Left colon (tissue), 2 donors: ENCODE measurements at regions not wholly inside any gene's neighbourhood (a gene's known extent, or its start where the extent isn't known, plus 50 kb on each side); places are given as distances from the start of the nearest gene placed in this dataset.
A peak's percentile ranks its signal among the peaks of the same experiment; 100 is the strongest.

Experiments used
- ATAC-seq: fragments of 200-7000 bp; cut with Tn5 transposase; one replicate; pipeline ENCODE4 v1.9.1; 2020; ENCODE audit warnings: mild to moderate bottlenecking, moderate library complexity
- DNase-seq, 2 donors: peaks; one replicate each; pipeline ENCODE4 v3.0.0-alpha.2; 2020
- intact Hi-C, 2 donors: fragments of 100-400 bp; cut with DNase I in 1 of 2; cut with micrococcal nuclease in 1 of 2; formaldehyde crosslinking; loops; one replicate each; pipeline versions ENCODE4 v1.11.2 to v1.14.0; 2022; cut with DNase I, micrococcal nuclease
- donor health status: DM: no; HTN: no; CAD: no.
- donor health status: DM: yes; HTN: yes; CAD: no.

GRCh38 chr2:205903549-205904129 is 182.3 kb downstream of the INO80D start:
- ATAC-seq (peak; percentile 82), DNase-seq (peak; percentile 63 to 76)
- intact Hi-C loops = no loop called here

DNA sequence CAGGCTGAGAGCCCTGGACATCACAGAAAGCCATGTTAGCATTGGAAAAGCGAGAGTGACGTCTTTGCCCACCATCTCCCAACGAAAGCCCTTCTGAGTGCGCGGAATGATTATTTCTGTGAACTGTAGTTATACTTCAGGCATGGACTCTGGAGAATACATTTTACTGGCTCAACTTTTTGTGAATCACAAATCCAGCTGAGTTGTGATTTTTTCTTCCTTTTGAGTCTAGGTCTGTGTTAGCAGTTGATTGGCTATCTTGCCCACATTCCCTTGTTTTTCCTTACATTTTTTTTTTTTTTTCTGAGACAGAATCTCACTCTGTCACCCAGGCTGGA is 183.1 kb downstream of the INO80D start:
- DNase-seq = no peak
- no peak for ATAC-seq
- intact Hi-C loops = no loop called here

- ATAC-seq (peak; percentile 77), DNase-seq (peak; percentile 53 to 83)
- intact Hi-C loops = no loop called here
Observed at GRCh38 chr2:205902041-205902899, 183.7 kb downstream of the INO80D start.

GRCh38 chr2:205901491-205901890 is 184.5 kb downstream of the INO80D start:
- intact Hi-C loops = no loop called here
- DNase-seq = no peak
- ATAC-seq = no peak

- ATAC-seq (no peak), DNase-seq (no peak)
- intact Hi-C loops = no loop called here
Observed at GRCh38 chr2:205898744-205899143, 187.2 kb downstream of the INO80D start.

- DNase-seq (no peak), ATAC-seq (no peak)
- intact Hi-C loops = no loop called here
Observed at GRCh38 chr2:205895981-205896655, 189.9 kb downstream of the INO80D start.

DNA sequence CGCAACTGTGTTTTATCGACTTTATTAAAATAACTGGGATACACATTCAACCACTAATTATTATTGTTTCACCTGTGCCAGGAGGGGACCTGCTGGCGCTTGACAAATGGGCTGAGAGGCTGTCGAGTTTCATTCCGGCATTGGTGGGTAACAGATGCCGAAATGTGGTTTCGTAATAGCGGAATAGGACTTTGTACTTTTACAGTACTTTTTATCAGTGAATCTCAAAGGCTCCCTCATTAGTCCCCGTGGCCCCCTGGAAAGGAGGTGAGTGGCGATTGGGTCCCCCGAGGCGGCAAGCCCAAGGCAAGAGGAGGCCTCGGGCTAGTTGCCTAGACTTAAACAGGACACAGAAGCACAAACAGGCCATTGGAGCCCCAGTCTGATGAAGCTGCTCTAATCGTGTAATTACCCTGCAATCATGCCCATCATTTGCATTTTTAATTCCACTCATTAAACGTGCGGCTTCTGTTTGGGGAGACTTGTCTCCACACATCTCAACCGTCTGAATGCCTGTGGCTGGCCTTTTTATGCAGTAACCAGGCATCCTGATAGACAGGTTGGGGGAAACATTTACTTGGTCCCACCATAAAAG is 193.2 kb downstream of the INO80D start:
- intact Hi-C loops = no loop called here
- ATAC-seq (no peak), DNase-seq (no peak)

DNA sequence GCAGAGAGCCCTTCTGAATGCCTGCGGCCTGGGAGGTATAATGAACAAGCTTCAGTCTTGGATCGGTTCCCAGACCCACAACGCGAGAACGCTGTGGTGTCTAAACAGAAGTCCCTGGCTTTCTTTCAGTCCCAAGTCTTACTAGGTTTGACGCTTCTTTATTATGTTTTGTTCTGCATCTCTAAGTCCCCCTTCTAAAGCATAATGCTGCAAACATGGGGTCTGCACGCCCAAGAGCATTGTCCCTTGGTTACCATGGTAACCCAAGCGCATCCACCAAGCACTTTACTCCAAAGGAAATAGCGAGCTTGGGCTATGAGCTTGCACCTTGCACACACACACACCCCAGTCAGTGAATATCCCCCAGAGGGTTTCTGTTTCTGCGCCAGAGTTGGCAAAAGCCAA is 193.7 kb downstream of the INO80D start:
- DNase-seq (peak in 1 of 2 donors; percentile 51), ATAC-seq (no peak)
- intact Hi-C loops = no loop called here

GRCh38 chr2:205889114-205889513 is 196.9 kb downstream of the INO80D start:
- DNase-seq = no peak
- intact Hi-C loops = loop anchor here in 1 of 2 donors (5.0 kb wide), 1 partner anchor 122 kb away; no protein-coding TSS in a partner anchor
- ATAC-seq = peak; percentile 55

DNA sequence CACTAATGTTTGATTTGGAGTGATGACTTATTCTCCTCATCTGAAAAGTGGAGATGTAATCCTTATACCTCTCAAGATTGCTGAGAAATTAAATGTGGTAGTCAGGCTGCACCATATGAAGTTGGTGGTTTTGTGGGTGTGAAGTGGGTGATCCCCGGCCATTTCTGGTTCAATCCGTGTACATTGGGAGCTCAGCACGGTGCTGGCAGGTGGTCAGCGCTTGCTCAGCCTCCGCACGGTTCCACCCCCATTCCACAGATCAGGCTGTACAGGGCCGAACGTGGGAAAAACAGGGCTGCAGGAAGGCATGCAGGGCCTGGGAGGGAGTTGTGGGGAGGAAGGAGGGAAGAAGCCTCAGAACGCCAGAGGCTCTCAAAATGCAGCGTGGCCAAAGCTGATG is 198.3 kb downstream of the INO80D start:
- intact Hi-C loops = loop anchor here in 1 of 2 donors (5.0 kb wide), 1 partner anchor 120 kb away; no protein-coding TSS in a partner anchor
- no peak for DNase-seq
- no peak for ATAC-seq

GRCh38 chr2:205885492-205886099 is 200.4 kb downstream of the INO80D start:
- intact Hi-C loops = loop anchor here in 1 of 2 donors (5.0 kb wide), 1 partner anchor 118 kb away; no protein-coding TSS in a partner anchor
- DNase-seq (peak; percentile 84 to 92), ATAC-seq (peak; percentile 92)

GRCh38 chr2:205883965-205884364 is 201.7 kb downstream of the NRP2 start:
- intact Hi-C loops = no loop called here
- ATAC-seq (no peak), DNase-seq (no peak)

DNA sequence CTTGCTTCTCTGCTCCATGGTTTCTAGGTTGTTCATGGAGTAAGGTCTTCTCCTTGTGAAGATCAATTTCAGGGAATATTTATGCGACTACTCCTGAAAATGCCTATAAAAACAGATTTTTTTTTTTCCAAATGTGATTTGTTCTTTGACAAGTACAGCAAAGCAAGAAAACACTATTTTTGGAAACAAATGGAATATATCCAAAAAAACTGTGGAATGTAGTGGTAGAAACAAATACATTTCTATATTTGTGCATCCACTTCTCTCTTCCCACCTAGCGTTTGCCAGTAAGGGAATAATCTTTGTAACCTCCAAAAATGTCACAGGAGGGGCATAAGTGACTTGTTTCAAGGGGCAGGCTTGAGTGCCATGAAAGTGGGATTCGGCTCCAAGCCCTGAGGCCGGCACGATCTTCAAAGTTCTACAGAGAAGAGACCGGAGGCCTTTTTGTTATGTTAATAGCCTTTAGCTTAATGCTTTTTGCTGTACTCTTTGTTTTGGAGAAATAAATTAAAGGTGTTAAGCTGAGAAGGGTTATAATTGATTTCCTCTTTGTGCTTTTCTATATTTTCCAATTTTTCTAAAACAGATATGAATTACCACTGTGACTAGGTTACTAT is 200.6 kb downstream of the NRP2 start:
- intact Hi-C loops = no loop called here
- ATAC-seq (no peak), DNase-seq (no peak)

DNA sequence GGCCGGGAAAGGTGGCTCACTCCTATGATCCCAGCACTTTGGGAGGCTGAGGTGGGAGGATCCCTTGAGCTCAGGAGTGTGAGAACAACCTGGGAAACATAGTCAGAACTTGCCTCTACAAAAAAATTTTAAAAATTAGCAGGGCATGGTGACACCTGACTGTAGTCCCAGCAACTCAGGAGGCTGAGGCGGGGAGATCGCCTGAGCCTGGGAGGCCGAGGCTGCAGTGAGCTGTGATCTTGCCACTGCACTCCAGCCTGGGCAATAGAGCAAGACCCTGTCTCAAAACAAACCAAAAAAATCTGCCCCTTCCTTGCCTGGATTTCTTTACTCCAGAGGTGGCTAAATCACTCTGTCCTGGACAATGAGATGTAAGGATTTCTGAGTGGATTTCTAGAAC is 197.7 kb downstream of the NRP2 start:
- intact Hi-C loops = no loop called here
- DNase-seq = no peak
- no peak for ATAC-seq

GRCh38 chr2:205878999-205879762 is 196.9 kb downstream of the NRP2 start:
- DNase-seq (no peak), ATAC-seq (no peak)
- intact Hi-C loops = no loop called here

- no peak for ATAC-seq
- DNase-seq = no peak
- intact Hi-C loops = no loop called here
Observed at GRCh38 chr2:205877496-205877895, 195.2 kb downstream of the NRP2 start.

GRCh38 chr2:205876127-205876526 is 193.8 kb downstream of the NRP2 start:
- DNase-seq = no peak
- ATAC-seq = no peak
- intact Hi-C loops = no loop called here

GRCh38 chr2:205872716-205873115 is 190.4 kb downstream of the NRP2 start:
- DNase-seq = no peak
- ATAC-seq = no peak

More at GRCh38 chr2:205872716-205873115, 190.4 kb downstream of the NRP2 start:
- intact Hi-C loops = no loop called here
